Stomach (tissue), 8 donors: ENCODE measurements at regions not wholly inside any gene's neighbourhood (a gene's known extent, or its start where the extent isn't known, plus 50 kb on each side); places are given as distances from the start of the nearest gene placed in this dataset.
"Not testable (repeated sequence)": the region's sequence is repeated elsewhere in the genome, so short reads cannot be mapped to it uniquely, and the experiment has no call there.

Experiments
- DNase-seq, 2 donors: peaks; one replicate each; pipeline versions ENCODE4 v3.0.0 to v3.0.0-alpha.2; 2013 to 2019
- H3K27ac ChIP-seq, 5 donors: fragments of 200-600 bp in 4 of 5; sonication (generic) in 4 of 5; one replicate each; pipeline ENCODE4 v1.5.1; 2013 to 2019; ENCODE audit warnings: mild to moderate bottlenecking in 1 of 5, moderate library complexity in 1 of 5
- H3K27me3 ChIP-seq, 3 donors: fragments of 200-600 bp; sonication (generic); one replicate each; pipeline ENCODE4 v1.5.1; 2017 to 2019; ENCODE audit warnings: mixed run types in 1 of 3
- H3K36me3 ChIP-seq, 4 donors: fragments of 200-600 bp; sonication (generic); 1 replicate in 3 of 4; 2 replicates in 1 of 4; pipeline ENCODE4 v1.5.1; 2016 to 2019
- H3K4me1 ChIP-seq, 4 donors: fragments of 200-600 bp; sonication (generic); one replicate each; pipeline ENCODE4 v1.5.1; 2016 to 2019
- H3K4me3 ChIP-seq, 4 donors: fragments of 200-600 bp; sonication (generic) in 3 of 4; one replicate each; pipeline ENCODE4 v1.5.1; 2016 to 2019; ENCODE audit warnings: mild to moderate bottlenecking in 1 of 4
- H3K9me3 ChIP-seq, 4 donors: fragments of 200-600 bp; sonication (generic); one replicate each; pipeline ENCODE4 v1.5.1; 2016 to 2019
- CTCF ChIP-seq, 7 experiments: fragments of 450-650 bp in 4 of 7; fragments of 200-600 bp in 3 of 7; sonication (generic) in 3 of 7; IDR thresholded peaks; one replicate each; pipeline ENCODE4 v1.5.1; 2016 to 2019; ENCODE audit warnings: antibody characterized with exemption in 7 of 7, control low read depth in 2 of 7, mild to moderate bottlenecking in 1 of 7
- EP300 ChIP-seq: sonication (generic); formaldehyde crosslinking; IDR thresholded peaks from one replicate; pipeline ENCODE4 v1.6.1; 2017; ENCODE audit warnings: antibody characterized with exemption
- POLR2A ChIP-seq, 4 donors: fragments of 450-650 bp; IDR thresholded peaks; one replicate each; pipeline ENCODE4 v1.6.1; 2016; ENCODE audit warnings: antibody characterized with exemption in 4 of 4, control low read depth in 2 of 4, mild to moderate bottlenecking in 1 of 4, moderate library complexity in 1 of 4
- POLR2AphosphoS5 ChIP-seq, 3 donors: sonication (generic); formaldehyde crosslinking; IDR thresholded peaks; one replicate each; pipeline ENCODE4 v1.6.1; 2016; ENCODE audit warnings: antibody characterized with exemption in 3 of 3
- WGBS, 5 donors: extraction: QIAGEN DNeasy Blood & Tissue Kit in 3 of 5; methylation state at CpG; one replicate each; pipeline versions ENCODE4 v1.1.5 to v1.1.7; 2013 to 2018; 5-methylcytosine and 5-hydroxymethylcytosine counted together
- intact Hi-C: fragments of 100-400 bp; cut with DNase I; formaldehyde crosslinking; loops from one replicate; pipeline ENCODE4 v1.15.1; 2023; ENCODE audit warnings: low total_unique reads
- donor health status: healthy with polysubstance abuse.
- donor health status: Bipolar disorder and iron deficiency.
- donor health status: healthy.

GRCh38 chr3:164302622-164303021 lies 775.7 kb downstream of the SI start:
- Histone ChIP-seq H3K4me3 (no peak overlapping the region), H3K4me1 (no peaks in the 10 kb centered on the region), H3K27ac (no peak overlapping the region), H3K36me3 (no peaks in the 10 kb centered on the region), H3K27me3 (no peaks in the 10 kb centered on the region), H3K9me3 (peaks cover 0 to 9% (median 0%) of the 10 kb centered on the region in 4 donors)
- DNase-seq: no peak
- TF ChIP-seq EP300 (no peak), POLR2A (IDR thresholded peaks at IDR 0.05) (no peak), POLR2AphosphoS5 (IDR thresholded peaks at IDR 0.05) (no peak), CTCF (IDR thresholded peaks at IDR 0.05) (no peak)
- intact Hi-C loops: no loop called here

- H3K27me3 ChIP-seq, H3K4me3 ChIP-seq, intact Hi-C loops, H3K27ac ChIP-seq, H3K9me3 ChIP-seq, DNase-seq, H3K36me3 ChIP-seq, H3K4me1 ChIP-seq: not testable (repeated sequence)
- WGBS, 5 donors: 92 to 98% (median 97%) methylated on average over 23 of the region's 23 CpGs
These were observed 786.8 kb downstream of the SI start for GRCh38 chr3:164291486-164291885.

- Histone ChIP-seq H3K4me1 (no peaks in the 10 kb centered on the region), H3K9me3 (peaks cover 0 to 45% (median 26%) of the 10 kb centered on the region in 4 donors), H3K36me3 (no peaks in the 10 kb centered on the region), H3K27ac (no peak overlapping the region), H3K4me3 (no peak overlapping the region), H3K27me3 (no peaks in the 10 kb centered on the region)
- no peak for DNase-seq
- TF ChIP-seq EP300 (no peak), POLR2AphosphoS5 (IDR thresholded peaks at IDR 0.05) (no peak), CTCF (IDR thresholded peaks at IDR 0.05) (no peak), POLR2A (IDR thresholded peaks at IDR 0.05) (no peak)
- intact Hi-C loops: no loop called here
- WGBS, 5 donors: 78 to 91% (median 80%) methylated on average over 1 to 2 of the region's 2 CpGs
These were observed 799.7 kb downstream of the SI start for GRCh38 chr3:164278550-164278949.

GRCh38 chr3:164267053-164267452 lies 811.2 kb downstream of the SI start:
- Histone ChIP-seq H3K4me3 (no peak overlapping the region), H3K27ac (no peak overlapping the region), H3K4me1 (no peaks in the 10 kb centered on the region), H3K9me3 (peaks cover 0 to 14% (median 4%) of the 10 kb centered on the region in 4 donors), H3K27me3 (no peaks in the 10 kb centered on the region), H3K36me3 (no peaks in the 10 kb centered on the region)
- DNase-seq: no peak
- intact Hi-C loops: no loop called here
- no peak for TF ChIP-seq CTCF (IDR thresholded peaks at IDR 0.05)
- TF ChIP-seq POLR2A (IDR thresholded peaks at IDR 0.05): no peak
- no peak for TF ChIP-seq EP300
- no peak for TF ChIP-seq POLR2AphosphoS5 (IDR thresholded peaks at IDR 0.05)

GRCh38 chr3:164250923-164251322 lies 827.4 kb downstream of the SI start:
- H3K27me3 ChIP-seq: no peaks in the 10 kb centered on the region
- no peak for DNase-seq
- intact Hi-C loops: no loop called here
- H3K4me1 ChIP-seq: no peaks in the 10 kb centered on the region
- no peaks in the 10 kb centered on the region for H3K9me3 ChIP-seq
- 27 to 65% (median 47%) methylated on average over 1 of the region's 1 CpG for WGBS, 5 donors
- TF ChIP-seq EP300 (no peak), POLR2AphosphoS5 (IDR thresholded peaks at IDR 0.05) (no peak), POLR2A (IDR thresholded peaks at IDR 0.05) (no peak), CTCF (IDR thresholded peaks at IDR 0.05) (no peak)
- no peaks in the 10 kb centered on the region for H3K36me3 ChIP-seq
- H3K4me3 ChIP-seq: no peak overlapping the region
- H3K27ac ChIP-seq: no peak overlapping the region
